Spleen (tissue), 7 donors: ENCODE measurements at regions not wholly inside any gene's neighbourhood (a gene's known extent, or its start where the extent isn't known, plus 50 kb on each side); places are given as distances from the start of the nearest gene placed in this dataset.

Experiments used
- CTCF ChIP-seq, 11 experiments: fragments of 200-600 bp in 7 of 11; fragments of 450-650 bp in 4 of 11; sonication (generic) in 4 of 11; IDR thresholded peaks in 8 of 11; conservative IDR thresholded peaks in 3 of 11; 1 replicate in 7 of 11; 2 replicates in 4 of 11; pipeline versions ENCODE4 v1.4.0 to v1.8.0; 2016 to 2021; ENCODE audit warnings: antibody characterized with exemption in 11 of 11, inconsistent platforms in 4 of 11, mild to moderate bottlenecking in 1 of 11
- POLR2A ChIP-seq, 3 donors: fragments of 450-650 bp; IDR thresholded peaks; one replicate each; pipeline ENCODE4 v1.5.1; 2017; ENCODE audit warnings: antibody characterized with exemption in 3 of 3, mild to moderate bottlenecking in 1 of 3
- POLR2AphosphoS5 ChIP-seq, 3 donors: sonication (generic); formaldehyde crosslinking; IDR thresholded peaks; one replicate each; pipeline ENCODE4 v1.5.1; 2017; ENCODE audit warnings: antibody characterized with exemption in 3 of 3
- donor health status: DM: no; HTN: no; CAD: no; lungs with moderate emphysema.
- donor health status: DM: no; HTN: no; CAD: no.
- donor health status: DM: no; HTN: no; CAD: no.

DNA sequence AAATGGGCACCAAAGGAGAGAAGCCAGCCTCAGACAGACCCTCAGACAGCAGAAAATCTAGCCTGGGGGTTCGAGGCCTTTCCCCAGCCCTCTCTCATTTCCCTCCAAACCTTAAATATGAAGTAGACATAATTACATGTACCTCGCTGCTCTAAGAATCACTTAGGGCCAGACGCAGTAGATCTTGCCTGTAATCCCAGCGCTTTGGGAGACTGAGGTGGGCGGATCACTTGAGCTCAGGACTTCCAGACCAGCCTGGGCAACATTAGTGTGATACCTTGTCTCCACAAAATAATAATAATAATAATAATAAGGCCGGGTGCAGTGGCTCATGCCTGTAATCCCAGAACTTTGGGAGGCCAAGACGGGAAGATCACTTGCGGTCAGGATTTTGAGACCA is 52.1 kb upstream of the WNT7B start:
- no peak for TF ChIP-seq CTCF (IDR thresholded peaks at IDR 0.05 in 8 of 11, conservative IDR thresholded peaks at IDR 0.05 in 3 of 11)
- no peak for TF ChIP-seq POLR2A (IDR thresholded peaks at IDR 0.05)
- TF ChIP-seq POLR2AphosphoS5 (IDR thresholded peaks at IDR 0.05) = no peak
